Superior temporal gyrus (tissue), 1 donor: ENCODE measurements at regions not wholly inside any gene's neighbourhood (a gene's known extent, or its start where the extent isn't known, plus 50 kb on each side); places are given as distances from the start of the nearest gene placed in this dataset.
A peak's percentile ranks its signal among the peaks of the same experiment; 100 is the strongest.

ENCODE experiments used
- DNase-seq: peaks from one replicate; pipeline ENCODE4 v3.0.0-alpha.2; 2016; ENCODE audit errors: extremely low spot score

GRCh38 chr6:44049989-44050871 is 77.0 kb downstream of the MRPL14 start:
- no peak for DNase-seq

DNA sequence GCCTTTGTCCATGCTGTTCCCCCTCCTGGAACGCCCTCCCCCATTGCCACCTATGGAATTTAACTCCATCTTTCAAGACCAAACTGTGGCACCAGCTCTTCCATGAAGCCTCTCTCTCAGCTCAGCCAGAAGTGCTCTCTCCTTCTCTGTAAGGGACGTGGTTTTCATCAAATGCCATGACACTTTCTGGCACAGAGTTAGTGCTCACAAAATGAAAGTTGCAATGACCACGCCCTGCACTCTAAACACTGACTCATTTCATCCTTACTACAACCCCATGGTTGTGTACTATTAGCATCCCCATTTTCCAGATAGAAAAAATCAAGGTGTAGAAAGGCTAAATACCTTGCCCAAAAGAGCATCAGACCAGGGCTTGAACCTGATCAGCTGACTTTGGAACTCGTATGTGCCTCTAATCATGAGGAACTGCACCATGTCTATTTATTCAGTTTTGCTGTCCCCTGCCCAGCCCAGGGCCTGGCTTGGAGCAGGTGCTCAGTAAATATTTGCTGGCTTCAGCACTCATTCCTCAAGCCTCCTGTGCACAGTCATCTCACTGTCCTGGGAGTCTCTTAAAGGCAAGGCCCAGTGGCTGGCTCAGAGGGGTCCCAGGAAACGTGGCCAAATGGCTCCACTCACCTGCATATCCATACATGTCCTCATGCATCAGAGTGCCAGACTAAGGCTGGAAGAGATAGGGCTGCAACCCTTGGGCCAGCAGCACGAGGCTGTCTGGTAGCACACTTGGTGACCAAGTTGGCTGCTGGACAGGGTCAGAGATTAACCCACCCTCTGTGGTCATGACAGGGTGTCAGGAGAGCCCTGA is 77.9 kb downstream of the MRPL14 start:
- DNase-seq, result no peak

DNA sequence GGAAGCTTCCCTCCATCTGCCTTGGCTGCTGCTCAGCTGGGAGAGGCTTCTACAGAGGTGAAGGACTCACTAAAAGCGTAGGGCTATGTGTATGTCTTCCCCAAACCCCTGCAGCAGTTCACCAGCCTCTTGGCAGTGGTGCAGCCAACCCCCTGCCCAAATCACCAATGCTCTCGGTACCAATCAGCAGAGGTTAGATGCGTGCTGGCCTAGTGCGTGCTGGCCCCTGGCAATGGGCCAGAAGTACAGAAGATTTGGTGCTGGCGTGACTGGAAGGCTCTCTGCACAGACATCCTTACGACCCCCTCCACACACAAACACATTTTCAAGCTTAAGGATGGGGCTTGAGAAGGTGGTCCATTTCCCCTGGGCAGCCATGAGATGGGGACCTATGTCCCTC is 79.0 kb downstream of the MRPL14 start:
- no peak for DNase-seq

DNA sequence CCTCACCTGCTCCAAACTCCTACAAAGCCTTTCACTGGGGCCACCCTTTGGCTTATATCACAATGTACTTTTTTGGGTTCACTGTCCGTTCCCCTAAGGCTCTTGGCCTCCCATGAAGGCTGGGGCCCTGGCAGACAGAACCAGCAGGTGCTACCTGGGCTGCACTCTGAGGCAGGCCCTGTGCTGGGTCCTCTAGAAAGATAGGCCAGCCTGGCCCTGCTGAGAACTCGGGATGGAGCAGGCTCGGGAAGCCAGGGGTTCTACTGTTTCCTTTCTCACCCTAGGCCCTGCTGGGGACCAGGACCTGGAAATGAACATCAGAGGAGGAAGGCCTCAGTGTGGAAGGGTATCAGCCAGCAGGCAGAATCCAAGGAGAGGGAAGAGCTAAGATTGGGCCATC is 79.5 kb downstream of the MRPL14 start:
- DNase-seq, result no peak

DNA sequence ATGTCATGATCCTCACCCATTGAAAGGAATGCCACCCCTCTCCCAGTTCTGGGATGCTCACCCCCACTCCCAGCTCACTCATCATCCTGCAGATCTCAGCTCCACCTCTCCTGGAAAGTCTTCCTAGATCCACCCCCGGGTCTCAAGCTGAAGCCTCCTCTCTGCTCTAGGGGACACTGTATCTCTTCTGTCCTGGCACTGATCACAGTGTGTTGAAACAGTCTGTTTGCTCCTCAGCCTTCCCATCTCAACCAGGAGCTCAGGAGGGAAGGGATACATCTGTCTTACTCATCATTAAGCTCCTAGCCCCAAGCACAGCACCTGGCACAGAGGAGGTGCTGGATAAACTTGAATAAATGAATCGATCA is 80.1 kb downstream of the MRPL14 start:
- no peak for DNase-seq

DNA sequence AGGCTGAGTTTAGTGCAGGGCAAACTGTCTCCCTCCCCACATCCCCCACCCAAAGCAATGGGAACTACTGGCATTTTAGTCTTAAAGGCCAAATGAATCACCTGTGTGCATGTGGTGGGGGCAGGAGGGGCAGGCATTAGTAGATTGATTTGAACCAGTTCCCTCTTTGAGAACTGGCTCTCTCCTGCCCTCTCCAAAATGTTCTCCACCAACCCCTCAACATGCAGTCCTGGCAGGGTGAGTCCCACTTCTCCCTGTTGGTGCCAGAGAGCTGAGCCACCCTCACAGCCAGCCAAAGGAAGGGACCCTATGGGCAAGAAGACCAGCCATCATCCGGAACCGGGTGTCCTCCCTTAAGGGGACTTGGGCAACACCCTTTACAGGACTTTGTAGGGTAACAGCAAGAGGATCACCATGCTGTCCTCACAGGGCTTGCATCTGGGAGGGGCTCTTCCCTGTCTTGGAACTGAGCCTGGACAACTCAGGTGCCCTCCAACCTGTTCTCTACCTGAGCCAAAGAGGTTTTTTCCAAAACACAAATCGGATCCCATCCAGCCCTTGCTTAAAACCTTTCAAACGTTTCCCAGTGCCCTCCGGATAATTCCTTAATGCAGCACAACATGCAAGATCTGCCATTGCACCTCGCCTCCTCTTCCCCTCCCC is 80.6 kb downstream of the MRPL14 start:
- DNase-seq, result no peak

DNA sequence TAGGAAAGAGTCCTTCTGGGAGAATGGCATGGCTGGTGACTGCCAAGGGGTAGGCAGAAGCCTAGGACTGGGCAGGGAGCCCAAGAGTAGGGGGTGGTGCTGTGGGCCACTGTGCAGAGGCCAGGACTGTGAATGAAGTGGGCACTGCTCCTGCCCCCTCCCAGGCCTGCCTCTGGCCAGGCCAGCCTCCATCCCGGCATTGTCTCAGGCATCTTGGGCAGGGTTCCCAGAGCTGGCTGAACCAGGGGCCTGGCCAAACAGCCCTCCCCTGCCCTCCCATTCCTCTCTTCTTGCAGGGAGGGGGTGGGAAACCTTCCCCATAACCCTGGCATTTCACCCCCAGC is 81.6 kb downstream of the MRPL14 start:
- peak; percentile 84 for DNase-seq

DNA sequence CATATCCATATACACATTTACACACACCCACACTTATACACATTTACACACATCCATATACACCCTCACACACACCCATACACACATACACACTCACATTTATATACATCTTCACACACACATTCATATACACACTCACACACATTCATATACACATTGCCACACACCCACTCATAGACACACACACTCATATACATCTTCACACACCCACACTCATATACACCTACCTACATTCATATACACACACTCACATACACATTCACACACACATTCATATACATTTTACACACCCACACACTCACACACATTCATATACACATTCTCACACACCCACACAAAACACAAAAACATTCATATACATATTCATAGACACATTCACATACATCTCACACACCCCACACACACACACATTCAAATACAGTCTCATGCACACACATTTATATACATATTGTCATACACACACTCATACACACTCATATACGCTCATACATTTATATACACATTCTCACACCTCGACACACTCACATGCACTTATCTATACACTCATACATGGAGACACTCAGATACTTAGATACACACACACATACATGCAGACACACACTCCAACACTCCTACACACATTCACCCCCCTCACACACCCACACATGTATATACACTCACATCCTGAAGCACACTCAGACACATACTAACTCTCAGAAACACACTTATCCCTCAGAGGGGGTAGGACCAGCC is 82.1 kb downstream of the MRPL14 start:
- no peak for DNase-seq

- DNase-seq, result no peak
These were observed 83.1 kb downstream of the MRPL14 start for GRCh38 chr6:44044154-44044539.

DNA sequence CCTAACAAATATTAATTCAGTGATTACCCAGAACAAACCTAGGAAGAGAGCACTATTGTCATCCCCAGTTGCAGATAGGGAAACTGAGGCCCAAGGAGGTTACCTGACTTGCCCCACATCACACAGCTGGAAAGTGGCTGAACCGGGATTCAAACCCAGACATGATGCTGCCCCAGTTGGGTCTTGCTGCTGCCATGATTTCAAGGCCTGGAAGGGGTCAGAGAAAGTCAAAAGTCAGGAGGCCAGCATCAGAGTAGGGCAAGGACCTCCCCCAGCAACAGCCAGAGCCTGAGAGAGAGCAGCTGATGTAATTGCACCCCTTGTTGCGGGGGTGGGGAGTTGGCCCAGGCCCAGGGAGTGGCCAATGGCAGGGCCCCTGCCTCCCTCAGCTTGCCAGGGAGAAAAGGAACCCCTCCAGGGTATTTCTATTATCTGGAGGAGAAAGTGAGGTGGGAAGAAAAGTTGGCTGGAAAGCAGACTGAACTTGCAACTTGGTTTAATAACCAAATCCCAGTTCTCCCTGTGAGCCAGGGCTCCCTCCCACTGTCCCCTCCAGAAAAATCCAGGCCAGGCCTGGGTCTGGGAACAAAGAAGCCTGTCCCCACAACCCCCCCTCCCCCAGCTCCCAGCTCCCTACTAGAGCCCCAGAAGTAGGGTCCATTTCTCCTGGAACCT is 83.6 kb downstream of the MRPL14 start:
- no peak for DNase-seq

DNA sequence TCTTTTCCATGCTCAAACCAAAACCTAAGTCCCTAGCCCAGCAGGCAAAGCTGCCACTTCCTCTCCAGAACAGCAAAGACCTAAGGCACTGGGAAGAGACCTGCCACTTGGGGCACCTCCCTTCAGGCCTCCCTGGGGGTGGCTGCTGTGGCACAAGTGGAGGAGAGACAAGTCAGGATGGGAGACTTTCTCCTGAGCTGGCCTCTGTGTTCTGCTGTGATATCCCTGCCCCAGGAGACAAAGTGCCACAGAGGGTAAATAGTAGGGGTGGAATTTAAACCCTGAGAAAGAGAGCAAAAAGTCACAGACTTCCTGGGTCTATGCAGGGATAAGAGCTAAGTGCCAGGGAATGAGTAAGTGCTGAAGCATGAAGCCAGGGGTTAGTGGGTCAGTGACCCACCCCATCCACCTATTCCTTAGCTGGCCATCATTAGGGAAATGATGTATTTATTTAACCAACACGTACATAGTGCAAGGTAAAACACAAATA is 84.2 kb downstream of the MRPL14 start:
- DNase-seq, result no peak

GRCh38 chr6:44042261-44042988 is 84.8 kb downstream of the MRPL14 start:
- no peak for DNase-seq

GRCh38 chr6:44041461-44042260 is 85.6 kb downstream of the MRPL14 start:
- DNase-seq, result no peak

GRCh38 chr6:44040786-44041185 is 86.5 kb downstream of the MRPL14 start:
- no peak for DNase-seq

GRCh38 chr6:44039839-44040350 is 87.4 kb downstream of the MRPL14 start:
- DNase-seq, result no peak

DNA sequence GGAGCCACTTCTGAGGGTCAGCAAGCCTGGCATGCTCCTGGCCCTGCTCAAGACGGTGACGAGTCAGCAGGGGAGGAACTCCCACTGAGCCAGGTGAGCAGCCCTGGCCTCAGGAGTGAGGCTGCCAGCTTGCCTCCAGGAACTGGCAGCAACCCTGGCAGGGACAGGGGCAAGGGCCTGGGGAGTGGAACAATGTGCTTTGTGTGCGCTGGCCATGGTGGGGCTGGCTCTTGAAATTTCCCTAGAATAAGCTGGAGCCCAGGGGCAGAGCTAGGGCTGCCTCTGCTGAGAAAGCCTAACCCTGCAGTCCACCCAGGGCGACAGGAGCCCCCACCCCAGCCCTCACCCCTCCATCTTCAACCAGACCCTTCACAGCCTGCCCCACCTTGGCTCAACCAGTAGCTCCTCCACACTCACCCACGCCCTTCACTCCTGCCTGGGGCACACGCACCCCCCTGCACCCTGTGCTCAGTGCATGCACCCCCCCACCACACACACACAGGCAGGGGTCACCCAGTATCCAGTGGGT is 88.0 kb downstream of the MRPL14 start:
- no peak for DNase-seq

- DNase-seq, result no peak
These were observed 88.6 kb downstream of the MRPL14 start for GRCh38 chr6:44038543-44039065.

DNA sequence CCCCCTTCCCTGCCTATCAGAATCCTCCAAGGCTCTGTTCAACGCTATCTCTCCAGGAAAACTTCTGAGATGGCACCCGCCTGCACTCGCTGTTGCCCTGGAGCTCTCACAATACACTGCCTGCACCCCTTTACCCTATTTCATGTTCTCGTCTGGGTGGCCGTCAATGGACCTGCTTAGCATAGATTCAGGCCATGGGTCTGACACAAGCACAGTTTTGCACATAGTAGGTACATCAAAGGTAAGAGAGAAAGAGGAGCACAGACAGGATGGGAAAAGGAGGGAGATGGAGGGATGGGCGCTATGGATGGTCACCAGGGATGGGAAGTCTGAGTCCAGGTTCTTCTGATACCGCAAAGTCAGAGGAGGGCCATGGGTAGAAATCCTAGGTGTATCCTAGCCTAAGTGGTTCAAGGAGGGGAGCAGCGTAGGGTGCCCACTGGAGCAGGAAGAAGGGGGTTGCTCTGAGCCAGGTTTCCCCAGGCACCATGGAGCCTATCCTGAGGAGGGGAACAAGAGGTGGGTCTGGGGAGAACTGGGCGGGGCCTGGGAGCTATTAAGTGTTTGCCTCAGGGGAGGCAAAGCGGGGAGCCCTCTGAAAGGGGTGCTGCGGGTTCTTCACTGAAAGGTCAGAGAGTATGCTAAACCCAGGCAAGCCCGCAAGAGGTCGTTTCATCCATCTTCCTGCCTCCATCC is 89.3 kb downstream of the MRPL14 start:
- DNase-seq, result no peak
